Left cardiac atrium (tissue), 4 donors: ENCODE measurements at regions not wholly inside any gene's neighbourhood (a gene's known extent, or its start where the extent isn't known, plus 50 kb on each side); places are given as distances from the start of the nearest gene placed in this dataset.
A peak's percentile ranks its signal among the peaks of the same experiment; 100 is the strongest.

Source experiments
- ATAC-seq, 2 donors: fragments of 200-7000 bp; cut with Tn5 transposase; one replicate each; pipeline ENCODE4 v1.9.1; 2020; ENCODE audit warnings: mild to moderate bottlenecking in 2 of 2, moderate library complexity in 2 of 2
- DNase-seq: peaks from one replicate; pipeline ENCODE4 v3.0.0-alpha.2; 2020
- intact Hi-C, 2 donors: fragments of 100-400 bp; cut with DNase I; formaldehyde crosslinking; loops; one replicate each; pipeline versions ENCODE4 v1.14.1 to v1.15.1; 2022 to 2023
- donor health status: DM: no; HTN: yes; CAD: no.
- donor health status: DM: no; HTN: yes; CAD: no; lungs with severe emphysema.
- donor health status: DM: yes; HTN: yes; CAD: no.
- donor health status: Dilated cardiomyopathy.

DNA sequence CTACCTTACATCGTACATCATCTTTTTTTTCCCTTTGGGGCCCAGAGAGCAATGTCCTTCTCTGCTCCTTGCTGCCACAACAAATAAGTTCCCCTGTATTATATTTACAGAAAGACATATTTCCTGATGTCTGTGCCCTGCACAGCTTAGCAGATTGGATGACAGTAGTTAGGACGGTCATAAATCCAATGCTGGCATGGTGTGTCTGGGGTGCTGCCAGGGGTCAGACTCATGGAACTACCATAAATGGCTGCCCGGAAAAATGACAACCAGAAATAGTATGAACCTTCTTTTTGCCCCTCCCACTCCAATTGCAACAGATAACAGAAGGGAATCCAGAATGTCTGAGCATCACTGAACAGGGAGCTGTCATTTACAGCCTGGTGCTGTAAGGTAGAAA, 511.1 kb downstream of the PSAT1 start:
- DNase-seq: no peak
- intact Hi-C loops: no loop called here
- ATAC-seq: no peak

DNA sequence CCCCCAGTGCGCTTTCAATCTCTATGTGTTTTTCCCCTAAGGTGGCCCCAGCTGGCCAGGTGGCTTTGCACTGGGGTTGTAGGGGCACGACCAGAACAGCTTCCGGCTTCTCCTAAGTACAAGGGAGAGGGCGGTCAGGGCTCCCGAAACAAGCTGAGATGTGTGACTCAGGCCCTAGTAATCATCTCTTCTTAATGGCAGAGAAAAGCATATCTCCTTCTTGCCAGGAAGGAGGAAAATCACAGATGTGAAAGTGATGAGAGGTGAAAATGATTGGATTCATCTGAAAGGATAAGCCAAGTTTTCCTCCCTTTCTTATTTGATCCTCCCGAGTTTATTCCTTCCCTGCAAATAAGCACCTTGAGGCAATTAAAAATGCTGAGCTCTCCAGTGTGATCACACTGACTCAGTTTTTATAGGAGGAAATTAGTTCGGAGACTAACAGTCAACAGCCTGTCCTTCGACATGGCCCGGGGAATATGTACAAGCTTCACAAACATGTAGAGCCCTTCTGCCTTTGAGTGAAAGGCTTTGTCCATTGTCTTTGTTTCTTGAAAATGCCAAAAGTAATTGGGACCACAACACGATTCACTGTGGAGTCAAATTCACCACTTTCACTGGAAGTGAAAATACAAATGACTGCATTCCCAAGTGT, 514.8 kb downstream of the PSAT1 start:
- intact Hi-C loops: no loop called here
- DNase-seq (no peak), ATAC-seq (peak; percentile 19 to 88)

DNA sequence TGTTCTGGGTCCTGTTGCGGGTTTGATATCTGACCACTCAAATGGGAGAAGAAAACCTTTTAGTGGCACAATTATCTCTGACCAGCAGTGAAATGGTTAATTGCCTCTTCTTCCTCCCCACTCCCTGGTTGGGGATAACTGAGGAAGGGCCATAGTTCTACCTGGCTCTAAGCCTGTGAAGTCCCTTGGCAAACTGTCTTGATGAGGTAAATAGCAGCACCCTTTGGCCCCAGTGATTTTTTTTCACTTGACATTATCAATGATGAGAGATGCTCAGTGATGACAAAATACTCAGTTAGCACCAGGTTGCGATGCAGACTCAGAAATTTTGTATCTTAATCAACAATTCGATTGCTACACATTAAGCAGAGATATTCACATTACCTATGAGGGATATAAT, 515.7 kb downstream of the PSAT1 start:
- peak; percentile 15 to 82 for ATAC-seq
- intact Hi-C loops: no loop called here

DNA sequence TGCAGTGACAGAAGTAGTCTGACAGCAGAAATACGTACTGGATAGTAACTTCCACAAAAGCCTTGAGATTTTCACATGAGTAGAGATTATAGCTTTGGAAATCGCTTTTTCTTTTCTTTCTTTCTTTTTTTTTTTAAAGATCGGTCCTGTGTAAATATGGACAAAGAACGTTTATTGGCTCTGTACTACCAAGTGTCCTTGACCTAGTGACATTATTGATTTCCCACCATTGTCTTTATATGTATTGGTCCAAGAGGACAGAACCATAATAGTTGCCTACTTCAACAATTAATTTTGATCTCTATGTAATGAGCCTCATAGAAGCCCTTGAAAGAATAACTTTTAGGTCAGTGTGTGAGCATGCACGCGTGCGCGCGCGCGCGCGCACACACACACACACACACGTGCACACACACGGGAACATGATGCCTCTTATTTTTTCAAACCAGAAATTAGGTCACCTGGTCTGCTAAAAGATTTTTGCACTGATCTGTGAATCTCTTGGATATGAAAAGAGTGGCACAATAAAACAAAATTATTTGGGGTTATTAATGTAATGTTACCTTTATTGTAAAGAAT, 516.8 kb downstream of the PSAT1 start:
- intact Hi-C loops: no loop called here
- DNase-seq (no peak), ATAC-seq (no peak)

More for the DNA sequence above, 515.7 kb downstream of the PSAT1 start:
- DNase-seq: no peak

DNA sequence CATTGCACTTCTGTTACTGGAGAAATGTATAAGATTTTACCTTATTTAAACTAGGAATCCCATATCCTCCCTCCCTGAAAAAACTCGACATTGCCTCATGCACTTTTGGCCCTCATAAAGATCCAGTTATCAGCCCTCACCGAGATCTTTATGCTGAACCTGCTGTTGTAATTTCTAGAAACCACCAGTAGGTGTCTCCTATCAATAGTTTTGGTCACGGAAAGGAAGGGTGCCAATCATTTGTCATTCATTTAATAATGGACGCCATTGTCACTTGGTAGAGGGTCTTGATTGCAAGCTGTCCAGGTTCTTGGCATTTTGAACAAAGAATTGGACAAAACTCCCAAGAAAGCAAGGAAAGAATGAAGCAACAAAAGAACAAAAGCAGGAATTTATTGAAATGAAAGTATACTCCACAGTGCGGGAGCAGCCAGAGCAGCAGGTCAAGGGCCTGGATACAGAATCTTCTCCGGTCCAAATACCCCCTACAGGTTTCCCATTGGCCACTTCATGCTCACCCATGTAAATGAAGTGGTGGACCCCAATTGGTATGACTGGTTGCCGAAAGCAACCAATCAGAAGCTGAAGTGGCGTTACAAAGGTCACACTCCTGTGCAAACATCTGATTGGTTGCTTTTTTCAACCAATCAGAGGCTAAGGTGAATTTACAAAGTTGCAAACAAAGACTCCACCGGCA, 524.3 kb downstream of the PSAT1 start:
- intact Hi-C loops: no loop called here
- DNase-seq (no peak), ATAC-seq (no peak)

DNA sequence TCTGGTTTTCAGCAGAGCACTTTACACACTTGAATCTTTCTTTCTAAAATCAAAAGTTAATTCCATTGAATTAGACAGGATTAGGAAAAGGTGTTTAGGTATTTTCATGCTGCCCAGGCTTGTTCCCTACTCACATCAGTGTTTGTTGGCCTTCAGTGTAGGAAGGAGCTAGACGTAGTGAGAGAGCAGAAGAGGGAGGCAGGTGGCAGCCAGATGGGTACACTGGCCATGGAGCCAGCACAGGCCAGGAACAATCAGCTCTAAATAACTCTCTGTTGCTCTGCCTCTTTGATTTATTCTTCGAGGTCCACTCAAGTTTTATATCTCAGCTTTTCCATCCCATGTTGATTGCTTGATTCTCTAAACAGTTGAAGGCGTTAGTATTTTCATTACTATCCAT, 529.6 kb downstream of the PSAT1 start:
- no peak for ATAC-seq
- intact Hi-C loops: no loop called here

DNA sequence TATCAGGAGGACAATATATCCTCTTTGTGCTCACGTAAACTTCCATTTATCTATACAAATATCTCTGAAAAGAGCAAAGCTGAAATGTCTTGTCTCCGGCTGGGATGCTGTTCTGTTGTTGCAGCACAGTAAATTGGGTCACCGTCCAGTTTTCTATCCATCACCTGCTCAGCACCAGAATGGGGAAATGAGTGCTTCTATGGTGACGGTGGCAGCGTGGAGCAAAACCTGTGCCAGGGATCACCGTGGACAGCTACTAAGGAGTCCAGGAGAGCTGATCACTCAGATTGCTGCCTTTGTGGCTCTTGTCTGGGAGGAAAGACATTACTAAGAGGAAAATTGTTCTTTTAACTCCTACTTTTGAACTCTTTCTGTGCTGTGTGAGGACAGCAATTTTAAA, 531.6 kb downstream of the PSAT1 start:
- intact Hi-C loops: no loop called here
- DNase-seq: no peak
- ATAC-seq: no peak

More for the DNA sequence above, 529.6 kb downstream of the PSAT1 start:
- no peak for DNase-seq

DNA sequence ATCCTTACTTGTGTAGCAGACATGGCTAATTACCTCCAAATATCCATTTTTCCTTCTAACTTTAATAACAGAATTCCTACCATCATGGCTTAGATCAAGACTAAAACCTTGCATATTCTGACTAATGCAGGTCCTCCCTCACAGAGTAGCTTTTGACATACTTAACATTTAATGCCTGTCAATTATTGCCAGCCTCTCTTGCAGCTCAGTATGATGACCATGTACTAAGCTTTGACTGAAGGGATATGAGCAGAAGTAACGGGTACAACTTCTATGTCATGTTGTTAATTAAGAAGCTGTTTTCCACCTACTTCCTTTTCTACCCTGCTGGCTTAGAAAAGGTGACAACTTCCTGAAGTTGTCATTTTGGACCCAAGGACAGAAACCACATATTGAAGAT, 533.4 kb downstream of the PSAT1 start:
- DNase-seq (no peak), ATAC-seq (no peak)
- intact Hi-C loops: no loop called here

DNA sequence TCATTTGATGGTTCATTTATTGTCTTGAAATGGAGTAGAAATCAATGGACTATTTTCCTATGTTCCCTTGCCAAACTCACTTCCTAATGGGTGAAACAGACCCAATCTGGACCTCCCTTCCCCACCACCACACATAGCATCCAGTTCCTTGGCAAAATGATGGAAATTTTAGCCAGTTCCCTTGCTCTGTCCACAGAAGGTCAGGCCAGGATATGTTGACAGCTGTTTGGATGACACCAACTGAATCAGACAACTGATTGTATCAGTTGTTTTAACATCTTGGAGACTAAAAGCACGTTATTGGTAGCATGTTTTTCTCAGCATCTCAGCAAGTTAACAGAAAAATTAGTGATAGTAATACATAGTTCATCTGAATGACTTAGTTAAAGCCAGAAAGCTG, 534.8 kb downstream of the PSAT1 start:
- DNase-seq: no peak
- intact Hi-C loops: no loop called here
- ATAC-seq: no peak

DNA sequence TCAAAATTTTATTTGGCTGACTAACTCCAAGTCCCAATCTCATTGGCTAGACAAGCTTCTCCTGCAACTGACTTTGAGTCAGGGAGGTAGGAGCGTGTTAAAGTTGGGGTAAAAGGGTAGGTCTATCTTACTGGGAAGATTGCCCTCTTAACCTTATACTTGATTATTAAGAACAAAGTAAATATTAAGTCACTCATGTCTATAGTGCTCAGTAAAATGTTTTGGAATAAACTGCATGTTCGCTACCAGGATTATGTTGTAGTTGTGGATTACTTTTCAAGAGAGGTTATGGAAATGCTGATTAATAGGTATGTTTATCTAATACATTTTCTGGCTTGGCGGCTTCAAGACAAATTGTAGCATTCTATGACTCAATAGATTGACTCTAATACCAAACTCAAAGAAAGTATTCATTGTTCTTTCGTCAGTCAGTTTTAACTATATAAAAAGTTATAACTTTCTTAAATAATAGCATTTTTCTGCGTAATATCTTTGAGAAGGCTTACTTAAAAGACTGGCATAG, 539.1 kb downstream of the PSAT1 start:
- no peak for ATAC-seq
- no peak for DNase-seq
- intact Hi-C loops: no loop called here

DNA sequence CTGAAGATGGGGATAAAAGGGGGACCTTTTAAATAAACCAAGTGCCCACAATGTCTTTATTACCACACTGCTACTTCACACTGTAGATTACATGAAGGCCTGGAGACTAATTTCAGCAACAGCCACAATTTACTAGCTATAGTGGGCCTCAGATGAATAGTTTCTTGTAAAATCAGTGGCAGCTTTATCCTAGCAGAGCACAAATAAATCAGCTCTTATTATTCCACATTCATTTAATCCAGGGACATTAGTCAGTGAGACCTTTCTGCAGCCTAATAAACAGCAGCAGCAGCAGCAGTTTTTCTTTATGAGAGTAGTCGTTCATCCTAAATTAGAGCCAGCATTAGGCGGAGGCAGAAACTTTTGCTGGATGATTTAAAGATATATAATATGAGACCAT, 542.3 kb downstream of the PSAT1 start:
- intact Hi-C loops: no loop called here
- ATAC-seq (no peak), DNase-seq (no peak)

DNA sequence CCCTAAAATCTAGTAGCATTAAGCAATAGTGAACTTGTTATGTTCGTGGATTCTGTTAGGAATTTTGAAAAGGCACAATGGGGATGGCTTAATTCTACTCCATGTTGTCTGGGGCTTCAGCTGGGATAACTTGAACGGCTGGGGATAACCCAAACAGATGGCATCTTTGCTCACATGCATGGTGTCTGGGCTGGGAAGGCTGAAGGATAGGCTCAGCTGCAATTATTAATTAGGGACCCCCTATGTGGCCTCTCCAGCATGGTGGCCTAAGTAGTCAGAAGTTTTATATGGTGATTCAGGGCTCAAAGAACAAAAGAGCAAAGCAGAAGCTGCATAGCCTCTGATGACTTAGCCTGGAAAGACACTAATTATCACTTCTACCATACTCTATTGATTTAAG, 551.1 kb downstream of the PSAT1 start:
- intact Hi-C loops: no loop called here
- no peak for ATAC-seq
- DNase-seq: no peak

DNA sequence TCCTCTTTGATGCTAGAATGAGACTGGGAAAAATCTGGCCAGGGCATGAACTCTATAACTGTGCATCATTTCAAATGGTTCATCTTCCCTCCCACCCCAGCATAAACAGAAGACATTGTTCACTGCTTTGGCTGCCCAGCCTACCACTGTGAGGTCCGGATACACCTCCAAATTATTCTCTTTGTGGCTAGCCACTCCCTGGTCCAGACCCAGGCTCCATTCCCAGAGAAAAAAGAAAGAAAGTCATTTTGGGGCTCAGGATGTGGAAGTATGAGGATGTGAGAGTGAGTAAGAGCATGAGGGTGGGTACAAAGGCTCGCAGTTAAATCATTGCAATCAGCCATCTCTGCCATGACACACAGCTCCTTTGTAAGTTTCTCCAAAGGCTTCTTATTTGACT, 559.2 kb downstream of the PSAT1 start:
- no peak for DNase-seq
- ATAC-seq: no peak
- intact Hi-C loops: no loop called here

DNA sequence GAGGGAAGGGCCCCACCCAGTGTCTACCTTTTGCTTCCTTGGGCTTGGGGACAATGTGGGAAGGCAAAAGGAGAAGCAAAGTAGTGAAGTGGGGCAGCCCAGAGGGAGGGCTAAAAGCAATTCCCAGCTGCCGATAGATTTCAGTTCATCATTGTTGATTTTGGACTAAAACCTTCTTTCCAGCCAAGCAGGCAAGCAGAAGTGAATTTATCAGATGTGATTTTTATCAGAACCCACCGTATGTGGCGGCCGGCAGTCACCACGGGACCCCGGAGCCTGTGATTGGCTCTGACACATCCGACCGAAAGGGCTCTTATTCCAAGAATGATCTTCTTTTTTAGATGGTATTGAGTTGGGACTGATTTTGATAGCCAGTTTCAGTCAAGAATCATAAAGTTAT, 559.9 kb downstream of the PSAT1 start:
- intact Hi-C loops: no loop called here
- no peak for DNase-seq
- ATAC-seq: no peak

DNA sequence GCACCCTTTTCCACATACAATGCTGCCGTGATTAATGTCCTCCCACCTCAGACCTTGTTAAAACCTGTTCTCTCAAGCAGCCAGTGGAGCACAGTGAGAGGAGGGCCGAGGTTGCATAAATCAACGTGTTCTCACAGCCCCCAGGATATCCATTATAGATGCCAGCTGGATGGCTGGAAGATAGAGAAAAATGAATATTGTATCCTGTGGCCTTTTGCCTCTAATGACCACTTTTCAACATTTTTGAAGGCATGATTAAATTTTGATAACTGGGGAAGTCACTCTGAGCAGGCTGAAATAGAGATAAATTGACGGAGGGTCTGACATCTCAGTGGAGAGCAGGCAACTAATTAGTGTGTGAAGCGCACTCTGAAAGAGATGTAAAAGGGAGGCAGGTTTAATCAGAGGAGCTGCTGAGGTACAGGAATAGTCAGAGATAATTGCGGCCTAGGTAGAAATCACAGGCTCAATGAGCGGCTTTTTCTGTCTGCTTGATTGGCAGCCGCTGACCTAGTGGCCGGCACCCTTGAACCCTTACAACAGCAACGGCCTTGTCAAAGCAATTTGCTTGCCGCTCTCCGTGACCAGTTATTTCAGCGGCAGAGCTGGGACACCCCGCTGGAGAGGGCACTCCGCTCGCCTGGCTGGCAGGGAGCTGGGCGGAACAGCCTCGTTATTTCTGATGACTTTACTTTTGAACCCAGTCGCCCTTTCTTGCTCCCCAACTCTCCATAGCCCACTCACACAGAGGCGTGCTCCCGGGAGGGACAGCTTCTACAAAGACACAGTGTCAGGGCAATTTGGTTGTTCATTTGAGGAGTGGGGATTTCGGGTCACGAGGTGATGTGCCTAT, 560.7 kb downstream of the PSAT1 start:
- DNase-seq (no peak), ATAC-seq (no peak)
- intact Hi-C loops: no loop called here

DNA sequence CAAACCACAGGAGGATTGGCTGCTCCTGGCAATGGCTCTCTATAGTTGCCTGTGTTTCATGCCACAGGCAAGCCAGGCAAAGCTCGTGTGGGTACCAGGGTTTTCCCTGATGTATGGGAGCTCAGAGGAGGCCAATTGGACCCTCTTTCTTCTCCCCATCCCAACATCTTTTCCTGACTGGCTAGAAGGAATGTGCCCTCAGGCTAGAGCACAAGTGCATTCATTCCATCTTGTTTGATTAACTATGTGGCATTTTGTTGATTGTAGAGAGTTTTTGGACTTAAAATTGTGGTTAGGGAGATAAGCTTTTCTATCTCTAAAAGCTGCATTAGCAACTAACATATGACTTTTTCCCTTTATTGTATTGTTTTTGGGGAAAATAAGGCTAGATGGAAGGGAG, 561.3 kb downstream of the PSAT1 start:
- intact Hi-C loops: no loop called here
- DNase-seq (no peak), ATAC-seq (no peak)

DNA sequence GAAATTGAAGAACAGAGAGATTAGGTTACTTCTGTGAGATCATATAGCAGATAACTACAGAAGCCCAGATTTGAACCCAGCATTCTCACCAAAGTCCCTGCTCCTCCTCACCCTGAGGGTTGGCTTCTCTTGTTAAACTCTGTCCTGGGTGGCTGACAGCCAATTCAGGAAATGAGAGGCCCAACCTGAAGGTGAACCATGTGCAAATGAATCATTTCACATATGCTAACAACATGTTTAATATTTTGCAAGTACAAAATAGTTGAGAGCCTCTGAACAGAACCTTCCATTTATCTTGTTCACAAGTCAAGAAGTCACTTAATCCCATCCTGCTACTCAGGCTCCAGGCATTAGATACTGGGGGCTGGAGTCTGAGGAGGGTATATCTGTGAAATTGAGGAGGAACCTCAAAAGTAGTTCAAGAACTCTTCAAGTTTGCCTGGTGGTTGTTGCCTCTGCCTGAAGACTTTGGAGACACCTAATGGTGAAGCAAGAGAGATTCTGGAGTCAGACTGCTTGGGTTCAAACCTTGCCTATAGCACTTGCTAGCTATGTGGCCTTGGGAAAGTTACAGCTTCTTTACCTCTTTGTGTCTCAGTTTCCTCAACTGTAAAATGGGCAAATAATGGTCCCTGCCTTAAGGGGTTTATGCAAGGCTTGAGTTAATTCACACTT, 564.0 kb downstream of the PSAT1 start:
- DNase-seq (no peak), ATAC-seq (no peak)
- intact Hi-C loops: no loop called here

DNA sequence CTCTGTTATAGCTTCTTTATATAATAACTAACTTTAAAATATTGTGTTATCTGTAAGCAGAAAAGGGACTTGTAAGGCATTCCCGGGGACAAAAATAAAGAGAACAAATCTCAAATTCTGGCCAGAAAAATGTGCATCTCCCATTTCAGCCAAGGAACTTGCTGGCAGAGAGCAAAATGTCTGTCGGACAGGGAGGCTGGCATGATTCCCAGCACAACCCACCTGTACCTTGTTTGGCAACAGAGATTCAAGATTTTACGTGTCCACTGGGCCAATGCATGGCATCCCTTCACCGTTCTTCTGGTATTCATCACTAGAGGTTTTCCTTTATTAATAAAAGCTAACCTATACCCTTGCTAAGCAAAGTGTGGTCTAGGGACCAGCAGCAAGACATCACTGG, 566.6 kb downstream of the PSAT1 start:
- no peak for DNase-seq
- no peak for ATAC-seq
- intact Hi-C loops: no loop called here

DNA sequence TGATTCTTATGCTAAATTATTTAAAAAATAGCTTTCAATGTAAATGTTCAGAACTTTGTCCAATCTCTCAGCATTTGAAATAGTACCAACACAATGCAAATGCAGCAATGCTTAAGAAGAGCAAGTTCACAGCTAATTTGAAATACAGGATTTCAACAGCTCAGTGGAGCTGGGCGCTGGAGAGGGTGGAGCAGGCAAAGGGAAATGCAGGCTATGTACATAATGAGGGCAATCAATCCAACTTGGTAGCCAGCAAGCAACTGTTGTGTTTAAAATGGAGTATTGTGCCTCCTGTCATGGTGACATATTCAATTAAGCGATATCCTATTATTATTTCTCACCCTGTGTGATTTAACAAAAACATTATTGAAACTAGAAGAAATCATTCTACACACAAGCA, 568.8 kb downstream of the PSAT1 start:
- DNase-seq (no peak), ATAC-seq (no peak)
- intact Hi-C loops: no loop called here
